HG03342 (cell line): ENCODE measurements at regions not wholly inside any gene's neighbourhood (a gene's known extent, or its start where the extent isn't known, plus 50 kb on each side); places are given as distances from the start of the nearest gene placed in this dataset.
"Not testable (repeated sequence)": the region's sequence is repeated elsewhere in the genome, so short reads cannot be mapped to it uniquely, and the experiment has no call there.

Source experiments
- ATAC-seq: cut with Tn5 transposase; IDR thresholded peaks from one replicate; pipeline ENCODE4 v1.9.1; 2021; ENCODE audit warnings: mild to moderate bottlenecking, moderate library complexity; ENCODE audit not compliant: unreplicated experiment

- no peak for ATAC-seq
Measured at GRCh38 chr15:87489456-87489855, 767.1 kb downstream of the NTRK3 start.

- ATAC-seq = no peak
Measured at GRCh38 chr15:87487484-87487883, 769.1 kb downstream of the NTRK3 start.

GRCh38 chr15:87483468-87483867 is 773.1 kb downstream of the NTRK3 start:
- no peak for ATAC-seq

- no peak for ATAC-seq
Measured at GRCh38 chr15:87481126-87481525, 775.4 kb downstream of the NTRK3 start.

GRCh38 chr15:87478687-87479072 is 777.9 kb downstream of the NTRK3 start:
- ATAC-seq = no peak

GRCh38 chr15:87477737-87478686 is 778.5 kb downstream of the NTRK3 start:
- no peak for ATAC-seq

GRCh38 chr15:87477026-87477425 is 779.5 kb downstream of the NTRK3 start:
- ATAC-seq = no peak

GRCh38 chr15:87470923-87471322 is 785.6 kb downstream of the NTRK3 start:
- no peak for ATAC-seq

- not testable (repeated sequence) for ATAC-seq
Measured at GRCh38 chr15:87463956-87464355, 792.6 kb downstream of the NTRK3 start.

- ATAC-seq = no peak
Measured at GRCh38 chr15:87461631-87462030, 794.9 kb downstream of the NTRK3 start.

GRCh38 chr15:87454860-87455259 is 801.7 kb downstream of the NTRK3 start:
- ATAC-seq = no peak

- no peak for ATAC-seq
Measured at GRCh38 chr15:87450314-87450713, 806.2 kb downstream of the NTRK3 start.

- ATAC-seq = no peak
Measured at GRCh38 chr15:87439090-87439489, 817.4 kb downstream of the NTRK3 start.

GRCh38 chr15:87433871-87434270 is 822.7 kb downstream of the NTRK3 start:
- ATAC-seq = no peak

- ATAC-seq = no peak
Measured at GRCh38 chr15:87429754-87430153, 826.8 kb downstream of the NTRK3 start.

GRCh38 chr15:87420017-87420416 is 836.5 kb downstream of the NTRK3 start:
- ATAC-seq = no peak

- no peak for ATAC-seq
Measured at GRCh38 chr15:87419344-87419743, 837.2 kb downstream of the NTRK3 start.

GRCh38 chr15:87416591-87417257 is 839.8 kb downstream of the NTRK3 start:
- ATAC-seq = no peak

- ATAC-seq = no peak
Measured at GRCh38 chr15:87408902-87409301, 847.6 kb downstream of the NTRK3 start.

- no peak for ATAC-seq
Measured at GRCh38 chr15:87403973-87404372, 852.6 kb downstream of the NTRK3 start.

GRCh38 chr15:87401973-87402372 is 854.6 kb downstream of the NTRK3 start:
- ATAC-seq = no peak

GRCh38 chr15:87394676-87395075 is 861.9 kb downstream of the NTRK3 start:
- no peak for ATAC-seq
